HG03064 (cell line): ENCODE measurements at regions not wholly inside any gene's neighbourhood (a gene's known extent, or its start where the extent isn't known, plus 50 kb on each side); places are given as distances from the start of the nearest gene placed in this dataset.
"Not testable (repeated sequence)": the region's sequence is repeated elsewhere in the genome, so short reads cannot be mapped to it uniquely, and the experiment has no call there.

ENCODE experiments used
- ATAC-seq: cut with Tn5 transposase; IDR thresholded peaks from one replicate; pipeline ENCODE4 v1.9.1; 2021; ENCODE audit warnings: low read depth; ENCODE audit not compliant: unreplicated experiment

GRCh38 chr13:104987621-104988020, 1547.8 kb downstream of the EFNB2 start:
- ATAC-seq: no peak

DNA sequence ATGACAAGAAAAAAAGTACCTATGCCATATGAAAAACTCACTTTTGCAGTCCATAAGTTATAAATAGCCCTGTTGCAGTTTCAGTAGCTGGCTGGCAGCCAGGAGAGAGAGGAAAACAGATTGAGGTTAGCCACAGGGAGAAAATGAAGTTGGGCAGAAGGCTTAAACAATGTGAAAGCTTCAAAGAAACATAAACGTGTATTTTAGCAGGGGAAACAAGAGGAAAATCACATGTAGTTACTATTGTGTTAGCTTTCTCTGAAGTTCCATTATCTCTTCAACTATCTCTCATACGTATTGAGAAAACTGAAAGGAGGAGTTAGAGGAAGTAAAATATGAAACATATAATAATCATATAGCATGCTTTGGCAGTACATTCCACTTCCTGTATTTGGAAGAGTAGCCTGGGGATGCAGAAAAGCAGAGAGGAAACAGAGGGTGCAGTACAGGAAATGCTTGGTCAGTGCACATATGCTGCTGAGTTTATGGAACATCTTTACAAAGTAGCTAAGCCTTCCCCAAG, 1551.1 kb downstream of the EFNB2 start:
- ATAC-seq: peak; percentile 88

DNA sequence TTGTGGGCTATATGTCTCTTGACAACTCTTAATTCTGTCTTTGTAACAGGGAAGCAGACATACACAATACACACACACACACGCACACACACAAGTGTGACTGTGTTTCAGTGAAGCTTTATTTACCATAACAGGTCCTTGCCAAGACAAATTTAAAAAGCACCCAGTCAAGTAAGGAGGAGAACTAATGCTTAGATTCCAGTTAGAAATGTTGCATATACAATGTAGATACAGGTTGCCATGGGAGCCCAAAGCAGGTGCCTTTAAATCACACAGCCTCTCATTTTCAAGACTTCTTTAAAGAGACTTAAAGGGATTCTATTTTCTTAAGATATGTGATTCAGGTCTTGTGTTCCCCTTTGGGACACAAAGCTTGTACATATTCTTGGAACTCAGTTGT, 1551.9 kb downstream of the EFNB2 start:
- ATAC-seq: no peak

DNA sequence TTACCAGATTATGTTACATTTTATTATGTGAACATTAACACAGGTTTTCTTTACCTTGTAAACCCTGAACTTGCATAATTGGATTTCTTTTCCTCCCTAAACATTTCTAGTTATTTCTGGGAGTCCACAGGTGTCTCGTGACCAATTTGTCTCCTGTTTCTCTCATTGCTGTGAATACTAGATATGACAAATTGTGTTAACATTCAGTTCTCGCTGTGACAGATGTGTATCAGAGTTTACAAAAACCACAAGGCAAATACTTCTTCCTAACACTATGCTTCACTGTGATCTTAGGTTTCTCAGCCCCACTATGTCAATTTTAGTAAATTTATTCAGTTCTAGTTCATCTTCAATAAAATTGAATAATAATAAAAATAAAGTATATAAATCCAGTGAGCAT, 1554.9 kb downstream of the EFNB2 start:
- ATAC-seq: no peak

DNA sequence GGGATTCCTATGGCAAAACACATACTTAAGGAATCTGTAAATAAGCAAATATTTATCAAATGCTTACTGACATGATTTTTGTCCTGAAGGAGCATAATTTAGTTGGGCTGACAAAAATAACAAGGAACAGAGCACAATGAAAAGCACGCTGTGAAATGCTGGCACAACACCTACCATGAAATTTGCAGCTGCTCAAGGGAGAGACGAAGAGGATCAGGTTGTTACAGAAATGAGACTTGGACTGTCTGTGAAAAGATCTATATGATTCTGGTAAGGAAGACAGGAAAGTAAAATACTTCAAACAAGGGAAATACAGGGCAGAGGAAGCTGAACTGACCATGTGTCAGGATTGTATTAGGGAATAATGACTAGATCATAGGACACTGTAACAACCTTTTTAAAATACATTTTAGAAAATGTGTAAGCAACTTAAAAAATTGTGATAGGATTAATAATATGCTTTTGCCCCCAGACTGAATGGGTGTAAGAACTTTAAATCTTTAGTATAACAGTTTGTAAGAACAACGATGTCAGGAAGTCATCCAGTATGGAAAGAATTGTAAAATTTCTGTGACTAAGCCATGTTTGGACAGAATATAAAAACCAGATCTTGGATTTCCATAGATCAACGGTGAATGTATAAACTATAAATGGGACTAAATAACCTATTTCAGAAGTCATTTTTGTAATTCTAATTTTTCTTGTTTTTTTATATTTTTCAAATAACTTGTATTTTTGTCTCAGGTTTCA, 1556.0 kb downstream of the EFNB2 start:
- no peak for ATAC-seq

DNA sequence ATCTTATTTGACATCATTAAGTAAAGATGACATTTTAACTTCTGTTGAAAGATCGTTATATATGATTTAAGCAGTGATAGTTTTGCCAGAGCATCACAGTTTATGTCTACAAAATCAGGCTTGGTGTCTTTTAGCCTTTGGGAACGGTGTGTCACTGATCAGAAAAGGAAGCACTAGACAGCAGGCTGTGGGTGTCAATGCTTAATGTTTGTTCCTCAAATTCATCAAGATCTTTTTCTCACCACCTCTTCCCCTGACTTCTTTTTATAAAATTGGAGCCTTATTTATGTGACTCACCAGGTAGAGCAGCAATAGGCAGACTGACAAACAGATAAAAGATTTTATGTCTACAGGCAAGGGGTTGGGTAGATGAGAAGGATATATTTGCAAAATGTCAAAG, 1558.5 kb downstream of the EFNB2 start:
- ATAC-seq: no peak

DNA sequence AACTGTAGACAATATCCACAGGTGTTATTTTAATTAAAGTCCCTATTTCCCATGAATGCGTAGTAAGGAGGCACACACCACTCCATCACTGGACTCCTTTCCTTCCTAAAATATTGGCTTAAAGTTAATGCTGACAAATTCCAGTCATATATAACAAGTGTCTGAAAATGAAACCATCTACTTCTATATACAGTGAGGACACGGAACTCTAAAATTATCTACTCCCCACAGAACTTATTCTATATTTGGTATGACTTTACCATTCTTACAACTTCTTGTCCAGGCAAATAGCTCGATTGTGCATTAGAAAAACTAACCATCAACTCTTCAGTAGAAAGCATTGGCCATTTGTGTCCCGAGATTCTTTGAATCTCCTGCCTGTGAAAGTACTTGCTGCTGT, 1560.2 kb downstream of the EFNB2 start:
- peak; percentile 59 for ATAC-seq

DNA sequence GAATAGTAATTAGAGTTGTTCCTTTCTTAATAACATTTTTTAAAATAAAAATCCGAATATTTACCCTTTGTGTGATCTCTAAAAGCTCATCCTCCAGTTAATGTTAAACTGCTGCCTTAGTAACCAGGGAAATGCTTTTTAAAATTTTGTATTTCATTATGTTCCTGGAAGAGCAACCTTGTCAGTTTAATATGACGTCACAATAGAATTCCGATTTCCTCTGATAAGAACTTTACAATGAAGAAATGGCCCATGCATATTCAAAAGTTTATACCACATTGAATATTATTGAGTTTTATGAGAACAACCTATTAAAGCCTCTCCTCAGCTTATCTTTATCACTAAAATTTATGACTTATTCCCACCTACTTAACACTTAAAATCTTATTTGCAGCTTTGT, 1566.6 kb downstream of the EFNB2 start:
- no peak for ATAC-seq

DNA sequence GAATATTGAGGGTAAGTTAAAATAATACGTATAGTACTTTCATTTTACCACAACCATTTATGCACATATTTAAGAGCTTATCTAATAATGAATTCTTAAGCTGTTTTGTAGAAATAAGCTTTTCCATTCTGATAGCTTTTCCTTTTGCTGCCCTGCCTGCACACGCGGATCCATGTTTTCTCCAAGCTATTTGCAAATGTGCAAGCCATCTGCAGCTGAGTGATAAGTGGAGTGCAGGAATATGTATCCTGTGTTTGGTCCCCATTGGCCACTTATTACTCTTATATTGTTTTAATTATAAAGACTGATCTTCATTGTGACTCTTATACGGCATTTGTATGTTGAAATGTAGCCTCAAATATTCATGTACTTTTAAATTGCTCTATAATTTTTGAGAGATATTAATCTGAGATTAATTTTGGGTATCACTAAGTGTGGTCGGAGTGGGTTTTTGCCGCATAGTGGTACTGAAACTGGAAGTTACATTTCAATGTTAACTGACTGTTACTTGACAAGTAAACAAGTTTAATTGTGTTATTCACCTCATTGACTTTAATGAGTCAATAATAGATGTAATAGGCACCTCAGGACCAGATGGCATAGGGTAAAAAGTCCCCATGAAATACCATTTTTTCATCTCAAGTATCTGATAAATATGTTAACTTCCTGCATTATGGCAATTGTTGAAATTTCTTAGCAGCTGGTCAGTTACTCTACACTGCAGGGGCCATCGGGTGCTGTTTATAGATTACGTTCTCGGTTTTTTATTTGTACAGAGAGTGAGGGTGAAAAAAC, 1567.4 kb downstream of the EFNB2 start:
- no peak for ATAC-seq

- no peak for ATAC-seq
Observed at GRCh38 chr13:104967376-104967775, 1568.1 kb downstream of the EFNB2 start.

DNA sequence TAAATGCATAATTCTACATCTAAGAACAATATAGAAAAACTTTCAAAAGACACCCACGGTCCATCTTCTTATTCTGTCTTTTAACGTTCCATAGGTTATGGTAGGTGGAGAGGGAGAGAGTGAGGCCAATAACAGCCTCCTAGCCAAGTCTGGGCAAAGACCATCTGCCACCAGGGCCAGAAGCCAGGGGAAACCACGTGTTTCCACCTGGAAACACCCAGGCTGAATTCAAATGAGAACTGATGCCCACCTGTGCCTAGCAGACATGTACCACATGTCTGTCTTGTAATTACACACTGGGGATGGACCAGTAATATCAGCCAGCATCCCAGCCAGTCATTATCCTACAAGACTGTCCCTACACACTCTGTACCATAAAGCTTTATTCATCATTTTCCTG, 1573.1 kb downstream of the EFNB2 start:
- no peak for ATAC-seq

DNA sequence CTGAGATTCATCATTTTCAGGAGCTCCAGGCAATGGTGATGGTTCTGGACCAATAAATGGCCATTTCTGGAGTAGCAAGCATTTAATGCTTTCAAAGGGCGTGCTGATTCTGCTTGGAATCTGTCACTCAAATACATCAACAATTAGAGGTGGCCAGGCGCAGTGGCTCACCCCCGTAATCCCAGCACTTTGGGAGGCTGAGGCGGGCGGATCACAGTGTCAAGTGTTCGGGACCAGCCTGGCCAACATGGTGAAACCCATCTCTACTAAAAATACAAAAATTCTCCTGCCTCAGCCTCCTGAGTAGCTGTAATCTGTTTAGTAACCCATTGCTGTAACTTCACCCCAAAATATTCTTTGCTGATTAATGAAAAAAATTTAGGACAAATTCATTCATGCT, 1574.2 kb downstream of the EFNB2 start:
- no peak for ATAC-seq

- no peak for ATAC-seq
Observed at GRCh38 chr13:104954210-104954609, 1581.3 kb downstream of the EFNB2 start.

DNA sequence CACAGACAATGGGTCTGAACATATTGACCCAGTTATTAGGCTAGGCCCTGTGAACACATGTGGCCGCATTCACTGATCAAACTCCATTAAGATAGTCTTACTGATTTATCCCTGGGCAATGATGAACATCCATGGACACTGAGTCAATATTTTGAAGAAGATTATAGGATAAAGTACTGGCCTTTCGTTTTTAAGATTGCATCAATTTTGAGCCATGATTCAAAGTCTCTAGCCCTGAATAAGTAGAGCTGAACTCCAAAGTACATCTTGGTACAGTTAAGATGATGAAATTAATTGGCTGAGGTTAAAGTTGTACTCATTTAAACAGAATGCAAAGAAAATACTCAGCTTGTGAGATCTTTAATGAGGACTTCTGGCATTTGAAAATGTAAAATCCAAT, 1581.9 kb downstream of the EFNB2 start:
- ATAC-seq: no peak

- ATAC-seq: no peak
Observed at GRCh38 chr13:104949840-104950740, 1585.4 kb downstream of the EFNB2 start.

- ATAC-seq: no peak
Observed at GRCh38 chr13:104944176-104944575, 1591.3 kb downstream of the EFNB2 start.

DNA sequence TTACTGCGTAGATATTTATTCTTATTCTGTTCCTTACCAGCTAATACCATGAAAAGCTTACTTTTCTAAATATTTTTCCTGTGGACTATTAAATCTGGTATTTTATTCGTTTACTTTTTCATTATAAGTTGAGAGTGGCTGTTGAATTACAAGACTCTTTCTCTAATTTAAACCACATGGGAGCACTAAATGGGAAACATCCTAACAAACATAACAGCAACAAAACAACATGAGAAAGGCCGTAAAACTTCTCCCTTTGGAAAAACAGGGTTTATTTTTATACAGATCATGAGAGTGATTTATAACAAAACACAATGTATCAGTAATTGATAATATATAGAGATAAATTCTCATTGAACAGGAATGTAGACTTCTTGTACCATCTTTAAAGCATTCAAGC, 1592.1 kb downstream of the EFNB2 start:
- ATAC-seq: no peak

GRCh38 chr13:104937881-104938280, 1597.6 kb downstream of the EFNB2 start:
- ATAC-seq: no peak

GRCh38 chr13:104936304-104936703, 1599.2 kb downstream of the EFNB2 start:
- no peak for ATAC-seq

GRCh38 chr13:104920513-104920912, 1614.9 kb downstream of the EFNB2 start:
- ATAC-seq: not testable (repeated sequence)

GRCh38 chr13:104920091-104920490, 1615.4 kb downstream of the EFNB2 start:
- ATAC-seq: no peak
